D721Med (cell line): ENCODE measurements at regions not wholly inside any gene's neighbourhood (a gene's known extent, or its start where the extent isn't known, plus 50 kb on each side); places are given as distances from the start of the nearest gene placed in this dataset.

Experiments
- DNase-seq: peaks from one replicate; pipeline ENCODE4 v3.0.0; 2011; ENCODE audit warnings: low spot score; ENCODE audit not compliant: insufficient read length
- FAIRE-seq: peaks from 2 replicates; lab custom pipeline; 2011; peaks lifted over from hg19 to GRCh38; lab: Jason Lieb, UNC
- CTCF ChIP-seq: IDR thresholded peaks from 2 replicates; pipeline ENCODE4 v1.5.1; 2012; ENCODE audit warnings: mild to moderate bottlenecking, control low read depth; ENCODE audit not compliant: insufficient read depth; ENCODE audit errors: missing control alignments

- no peak for TF ChIP-seq CTCF
- FAIRE-seq = no peak
- DNase-seq = no peak
These were observed 112.5 kb upstream of the SLCO6A1 start for GRCh38 chr5:102611312-102611711.

- FAIRE-seq = no peak
- no peak for TF ChIP-seq CTCF
- DNase-seq = no peak
These were observed 114.9 kb upstream of the SLCO6A1 start for GRCh38 chr5:102613661-102614060.

GRCh38 chr5:102617191-102618187 lies 118.7 kb upstream of the SLCO6A1 start:
- no peak for DNase-seq

GRCh38 chr5:102622262-102622661 lies 123.5 kb upstream of the SLCO6A1 start:
- no peak for FAIRE-seq
- TF ChIP-seq CTCF = no peak

More at GRCh38 chr5:102617191-102618187, 118.7 kb upstream of the SLCO6A1 start:
- FAIRE-seq = peak; percentile 38
- TF ChIP-seq CTCF = no peak

GRCh38 chr5:102623329-102624065 lies 124.7 kb upstream of the SLCO6A1 start:
- FAIRE-seq (no peak), DNase-seq (no peak)

More at GRCh38 chr5:102622262-102622661, 123.5 kb upstream of the SLCO6A1 start:
- DNase-seq = no peak

GRCh38 chr5:102624405-102624804 lies 125.6 kb upstream of the SLCO6A1 start:
- no peak for FAIRE-seq
- TF ChIP-seq CTCF = no peak
- no peak for DNase-seq

More at GRCh38 chr5:102623329-102624065, 124.7 kb upstream of the SLCO6A1 start:
- TF ChIP-seq CTCF = no peak
